PC-3 (cell line): ENCODE measurements at regions not wholly inside any gene's neighbourhood (a gene's known extent, or its start where the extent isn't known, plus 50 kb on each side); places are given as distances from the start of the nearest gene placed in this dataset.
A peak's percentile ranks its signal among the peaks of the same experiment; 100 is the strongest.

Source experiments
- ATAC-seq: fragments of 200-7000 bp; cut with Tn5 transposase; 2 replicates; pipeline ENCODE4 v1.9.1; 2020; ENCODE audit warnings: mild to moderate bottlenecking, moderate library complexity
- BruUV-seq: library from RNA; stranded (reverse); fragments of 400-500 nt; replicated peaks from 2 replicates; lab custom pipeline; 2021; lab: Mats Ljungman, UMichigan
- CTCF ChIA-PET: fragments of 300-600 bp; sonication (Branson Sonifier 250); formaldehyde crosslinking; loops from one replicate; lab custom pipeline; 2022; ENCODE audit warnings: antibody characterized with exemption; lab: Charles Lee
- POLR2A ChIA-PET: fragments of 300-600 bp; sonication (Branson Sonifier 250); formaldehyde crosslinking; loops from one replicate; lab custom pipeline; 2022; ENCODE audit warnings: antibody characterized with exemption; ENCODE audit not compliant: unreplicated experiment; lab: Charles Lee
- DNase-seq: peaks from one replicate; pipeline ENCODE4 v3.0.0-alpha.2; 2015
- H2AFZ ChIP-seq: fragments of 300-600 bp; sonication (generic); 2 replicates; pipeline ENCODE4 v1.6.0; 2016; ENCODE audit warnings: antibody characterized with exemption, low read length
- H3F3A ChIP-seq: fragments of 300-600 bp; sonication (generic); one replicate; pipeline ENCODE4 v1.6.0; 2017; ENCODE audit warnings: antibody characterized with exemption, low read length, control low read depth, mild to moderate bottlenecking; ENCODE audit not compliant: unreplicated experiment
- H3K27ac ChIP-seq: fragments of 300-600 bp; sonication (generic); 2 replicates; pipeline ENCODE4 v1.5.1; 2016; ENCODE audit warnings: mild to moderate bottlenecking, low read length
- H3K27me3 ChIP-seq: fragments of 300-600 bp; sonication (generic); 2 replicates; pipeline ENCODE4 v1.6.1; 2016; ENCODE audit warnings: low read length, mixed read lengths
- H3K36me3 ChIP-seq: fragments of 300-600 bp; sonication (generic); 2 replicates; pipeline ENCODE4 v1.6.1; 2016; ENCODE audit warnings: low read depth, mixed run types, low read length, mixed read lengths
- H3K4me1 ChIP-seq: fragments of 300-600 bp; sonication (generic); 2 replicates; pipeline ENCODE4 v1.5.1; 2016; ENCODE audit warnings: low read length; ENCODE audit not compliant: insufficient read depth
- H3K4me2 ChIP-seq: fragments of 300-600 bp; sonication (generic); 2 replicates; pipeline ENCODE4 v1.6.0; 2016; ENCODE audit warnings: low read length
- H3K4me3 ChIP-seq: fragments of 300-600 bp; sonication (generic); 2 replicates; pipeline ENCODE4 v1.5.1; 2016; ENCODE audit warnings: mild to moderate bottlenecking, low read length, mixed read lengths
- H3K79me2 ChIP-seq: fragments of 300-600 bp; sonication (generic); 2 replicates; pipeline ENCODE4 v1.6.1; 2017; ENCODE audit warnings: low read length, mixed read lengths
- H3K9ac ChIP-seq: fragments of 300-600 bp; sonication (generic); 2 replicates; pipeline ENCODE4 v1.6.0; 2016; ENCODE audit warnings: mild to moderate bottlenecking, low read length
- H3K9me2 ChIP-seq: fragments of 300-600 bp; sonication (generic); replicated peaks from 2 replicates; pipeline ENCODE4 v1.6.1; 2016; ENCODE audit warnings: mixed run types, low read length, mixed read lengths
- H3K9me3 ChIP-seq: fragments of 300-600 bp; sonication (generic); 2 replicates; pipeline ENCODE4 v1.6.1; 2016; ENCODE audit warnings: low read length, mixed read lengths
- H4K20me1 ChIP-seq: fragments of 300-600 bp; sonication (generic); 2 replicates; pipeline ENCODE4 v1.6.1; 2016; ENCODE audit warnings: low read length, mixed read lengths
- CTCF ChIP-seq: fragments of 300-600 bp; sonication (generic); conservative IDR thresholded peaks from 2 replicates; pipeline ENCODE4 v1.5.1; 2017; ENCODE audit warnings: antibody characterized with exemption, low read depth, mild to moderate bottlenecking, low read length
- EZH2 ChIP-seq: fragments of 300-600 bp; sonication (generic); IDR thresholded peaks from one replicate; pipeline ENCODE4 v1.6.1; 2017; ENCODE audit warnings: antibody characterized with exemption, mild to moderate bottlenecking, low read length; ENCODE audit not compliant: unreplicated experiment
- EZH2phosphoT487 ChIP-seq: fragments of 300-600 bp; sonication (generic); IDR thresholded peaks from 2 replicates; pipeline ENCODE4 v1.6.1; 2018; ENCODE audit warnings: mild to moderate bottlenecking, antibody characterized with exemption, low read length, borderline replicate concordance
- intact Hi-C: fragments of 100-400 bp; cut with micrococcal nuclease; formaldehyde crosslinking; loops from 2 replicates; pipeline ENCODE4 v1.9.0; 2023

- Histone ChIP-seq H3K27ac (no peak overlapping the region), H3K9me2 (no peaks in the 10 kb centered on the region), H3K4me3 (no peak overlapping the region), H3K9ac (no peak overlapping the region), H3K4me2 (no peak overlapping the region), H3K9me3 (no peaks in the 10 kb centered on the region), H2AFZ (no peak overlapping the region), H3K36me3 (no peaks in the 10 kb centered on the region), H3K27me3 (no peaks in the 10 kb centered on the region), H4K20me1 (no peaks in the 10 kb centered on the region), H3K4me1 (peaks cover 17% of the 10 kb centered on the region), H3F3A (no peaks in the 10 kb centered on the region), H3K79me2 (no peaks in the 10 kb centered on the region)
- ChIA-PET CTCF (no interaction called here), POLR2A (no interaction called here)
- no TSS peak for BruUV-seq
- TF ChIP-seq EZH2phosphoT487 (no peak), EZH2 (no peak), CTCF (no peak)
- DNase-seq, result no peak
- intact Hi-C loops, result no loop called here
- no peak for ATAC-seq
Observed at GRCh38 chr3:24046214-24046613, 101.1 kb downstream of the NR1D2 start.

- H3K27me3 ChIP-seq, result no peaks in the 10 kb centered on the region
- ATAC-seq (peak; percentile 16), DNase-seq (no peak)
- intact Hi-C loops, result no loop called here
- BruUV-seq, result no TSS peak
- TF ChIP-seq EZH2phosphoT487, result no peak
- no peak for TF ChIP-seq CTCF
- no peak for TF ChIP-seq EZH2
- H3K9ac ChIP-seq, result no peak overlapping the region
- H3K9me3 ChIP-seq, result no peaks in the 10 kb centered on the region
- POLR2A ChIA-PET, result no interaction called here
- H3K4me1 ChIP-seq, result peaks cover 17% of the 10 kb centered on the region
- H3K36me3 ChIP-seq, result no peaks in the 10 kb centered on the region
- H3K9me2 ChIP-seq, result no peaks in the 10 kb centered on the region
- H3K4me3 ChIP-seq, result no peak overlapping the region
- H3K4me2 ChIP-seq, result no peak overlapping the region
- H3F3A ChIP-seq, result no peaks in the 10 kb centered on the region
- no peaks in the 10 kb centered on the region for H3K79me2 ChIP-seq
- CTCF ChIA-PET, result no interaction called here
- no peaks in the 10 kb centered on the region for H4K20me1 ChIP-seq
- peak overlapping the region; percentile 39 for H3K27ac ChIP-seq
- H2AFZ ChIP-seq, result no peak overlapping the region
Observed at GRCh38 chr3:24047513-24047912, 102.4 kb downstream of the NR1D2 start.

GRCh38 chr3:24048843-24049242 is 103.8 kb downstream of the NR1D2 start:
- intact Hi-C loops, result no loop called here
- no peak for ATAC-seq

More at GRCh38 chr3:24048843-24049242, 103.8 kb downstream of the NR1D2 start:
- no peaks in the 10 kb centered on the region for H4K20me1 ChIP-seq
- H3F3A ChIP-seq, result no peaks in the 10 kb centered on the region
- peaks cover 17% of the 10 kb centered on the region for H3K4me1 ChIP-seq
- no peaks in the 10 kb centered on the region for H3K27me3 ChIP-seq
- no peaks in the 10 kb centered on the region for H3K9me2 ChIP-seq
- BruUV-seq, result no TSS peak
- H3K79me2 ChIP-seq, result no peaks in the 10 kb centered on the region
- no peak overlapping the region for H3K27ac ChIP-seq
- H3K9ac ChIP-seq, result no peak overlapping the region
- H3K4me2 ChIP-seq, result no peak overlapping the region
- H3K9me3 ChIP-seq, result no peaks in the 10 kb centered on the region
- no peaks in the 10 kb centered on the region for H3K36me3 ChIP-seq
- POLR2A ChIA-PET, result no interaction called here
- H3K4me3 ChIP-seq, result no peak overlapping the region
- TF ChIP-seq EZH2 (no peak), EZH2phosphoT487 (no peak), CTCF (no peak)
- CTCF ChIA-PET, result no interaction called here
- no peak overlapping the region for H2AFZ ChIP-seq
- no peak for DNase-seq
